H1 (cell line): ENCODE measurements at regions not wholly inside any gene's neighbourhood (a gene's known extent, or its start where the extent isn't known, plus 50 kb on each side); places are given as distances from the start of the nearest gene placed in this dataset.

ENCODE experiments used
- CTCF ChIA-PET: fragments of 300-600 bp; sonication (Branson Sonifier 250); formaldehyde crosslinking; loops from one replicate; lab custom pipeline; 2021; ENCODE audit not compliant: partially characterized antibody; lab: Charles Lee
- POLR2A ChIA-PET: fragments of 300-600 bp; sonication (Branson Sonifier 250); formaldehyde crosslinking; loops from one replicate; lab custom pipeline; 2021; ENCODE audit warnings: inconsistent platforms; ENCODE audit not compliant: partially characterized antibody; lab: Charles Lee
- DNase-seq, 2 experiments: peaks; one replicate each; pipeline versions ENCODE4 v3.0.0 to v3.0.0-alpha.2; 2010 to 2022; ENCODE audit warnings: low spot score in 2 of 2, low read depth in 1 of 2, mixed read lengths in 1 of 2
- FAIRE-seq: peaks from 2 replicates; lab custom pipeline; 2011; peaks lifted over from hg19 to GRCh38; lab: Jason Lieb, UNC
- H2AFZ ChIP-seq: 2 replicates; pipeline ENCODE4 v1.8.1; 2012; ENCODE audit warnings: low read length, inconsistent platforms
- H2AK5ac ChIP-seq: 2 replicates; pipeline ENCODE4 v1.6.1; 2013; ENCODE audit warnings: low read depth, low read length
- H2BK120ac ChIP-seq: replicated peaks from 2 replicates; pipeline ENCODE3; 2013; ENCODE audit warnings: low read depth, low read length, inconsistent platforms
- H2BK12ac ChIP-seq: 2 replicates; pipeline ENCODE4 v1.6.1; 2013; ENCODE audit warnings: low read depth, low read length
- H2BK15ac ChIP-seq: 2 replicates; pipeline ENCODE4 v1.6.1; 2013; ENCODE audit warnings: low read length
- H2BK20ac ChIP-seq: 2 replicates; pipeline ENCODE4 v1.6.1; 2013; ENCODE audit warnings: low read length
- H2BK5ac ChIP-seq: 2 replicates; pipeline ENCODE4 v1.6.1; 2013; ENCODE audit warnings: low read depth, low read length
- H3K14ac ChIP-seq: 2 replicates; pipeline ENCODE4 v1.6.1; 2013; ENCODE audit warnings: inconsistent platforms; ENCODE audit not compliant: insufficient read length
- H3K18ac ChIP-seq: 2 replicates; pipeline ENCODE4 v1.6.1; 2013; ENCODE audit warnings: low read length; ENCODE audit errors: extremely low read depth
- H3K23ac ChIP-seq: 2 replicates; pipeline ENCODE4 v1.6.1; 2013; ENCODE audit warnings: inconsistent platforms; ENCODE audit not compliant: insufficient read length
- H3K23me2 ChIP-seq: 2 replicates; pipeline ENCODE4 v1.6.1; 2013; ENCODE audit warnings: low read depth, low read length
- H3K27ac ChIP-seq: 2 replicates; pipeline ENCODE4 v1.6.1; 2011; ENCODE audit warnings: low read depth, low read length, inconsistent platforms
- H3K27me3 ChIP-seq, 4 experiments: replicated peaks in 1 of 4; 1 replicate in 1 of 4; 2 replicates in 3 of 4; pipeline versions ENCODE4 v1.6.1 to v1.8.1; 2011 to 2013; ENCODE audit warnings: low read length in 3 of 4, mild to moderate bottlenecking in 3 of 4, inconsistent platforms in 2 of 4, mixed read lengths in 2 of 4, moderate library complexity in 1 of 4; ENCODE audit not compliant: control insufficient read depth in 3 of 4, insufficient read depth in 3 of 4; ENCODE audit errors: extremely low read depth in 1 of 4
- H3K36me3 ChIP-seq, 4 experiments: 2 replicates each; pipeline versions ENCODE4 v1.6.1 to v1.8.1; 2011 to 2013; ENCODE audit warnings: mild to moderate bottlenecking in 4 of 4, low read length in 3 of 4, moderate library complexity in 2 of 4, control low read depth in 1 of 4, inconsistent platforms in 1 of 4; ENCODE audit not compliant: insufficient read depth in 4 of 4, control insufficient read depth in 2 of 4
- H3K4ac ChIP-seq: replicated peaks from 2 replicates; pipeline ENCODE3; 2013; ENCODE audit warnings: low read length, low read depth, mixed read lengths, inconsistent platforms; ENCODE audit not compliant: insufficient read length
- H3K4me1 ChIP-seq, 4 experiments: replicated peaks in 1 of 4; 1 replicate in 1 of 4; 2 replicates in 3 of 4; pipeline versions ENCODE4 v1.6.1 to v1.8.1; 2011 to 2013; ENCODE audit warnings: low read length in 3 of 4, inconsistent platforms in 2 of 4, mixed read lengths in 1 of 4; ENCODE audit not compliant: insufficient read depth in 4 of 4, control insufficient read depth in 3 of 4
- H3K4me2 ChIP-seq, 2 experiments: 2 replicates each; pipeline versions ENCODE4 v1.6.1 to v1.8.1; 2011 to 2013; ENCODE audit warnings: low read depth in 2 of 2, low read length in 2 of 2, control low read depth in 1 of 2, inconsistent platforms in 1 of 2, mild to moderate bottlenecking in 1 of 2; ENCODE audit not compliant: insufficient read depth in 1 of 2
- H3K4me3 ChIP-seq, 4 experiments: fragments of 200-600, 300-600 bp in 1 of 4; sonication (generic), shearing (Covaris generic), sonication (Bioruptor Twin) in 1 of 4; 2 replicates each; pipeline versions ENCODE4 v1.5.1 to v1.8.1; 2011 to 2016; ENCODE audit warnings: low read length in 4 of 4, low read depth in 3 of 4, control low read depth in 2 of 4, inconsistent platforms in 2 of 4, mild to moderate bottlenecking in 2 of 4, mixed read lengths in 1 of 4, moderate library complexity in 1 of 4; ENCODE audit not compliant: insufficient read depth in 2 of 4; ENCODE audit errors: extremely low read depth in 1 of 4
- H3K56ac ChIP-seq: replicated peaks from 2 replicates; pipeline ENCODE3; 2013; ENCODE audit warnings: low read depth, mild to moderate bottlenecking, mixed read lengths, low read length, inconsistent platforms; ENCODE audit not compliant: insufficient read length
- H3K79me1 ChIP-seq: 2 replicates; pipeline ENCODE4 v1.6.1; 2013; ENCODE audit warnings: low read depth, low read length, control low read depth
- H3K79me2 ChIP-seq, 2 experiments: 2 replicates each; pipeline versions ENCODE4 v1.6.1 to v1.8.1; 2012 to 2013; ENCODE audit warnings: low read length in 2 of 2, mild to moderate bottlenecking in 2 of 2, inconsistent platforms in 1 of 2; ENCODE audit not compliant: insufficient read depth in 2 of 2, control insufficient read depth in 1 of 2
- H3K9ac ChIP-seq, 4 experiments: replicated peaks in 1 of 4; 1 replicate in 1 of 4; 2 replicates in 3 of 4; pipeline versions ENCODE4 v1.6.1 to v1.8.1; 2011 to 2013; ENCODE audit warnings: low read depth in 3 of 4, low read length in 3 of 4, control low read depth in 2 of 4, mild to moderate bottlenecking in 2 of 4, moderate library complexity in 2 of 4, inconsistent platforms in 1 of 4; ENCODE audit errors: extremely low read depth in 1 of 4
- H3K9me3 ChIP-seq, 2 experiments: 2 replicates each; pipeline versions ENCODE4 v1.6.1 to v1.8.1; 2012 to 2013; ENCODE audit warnings: mild to moderate bottlenecking in 2 of 2, moderate library complexity in 2 of 2, control low read depth in 1 of 2, inconsistent platforms in 1 of 2, low read depth in 1 of 2, low read length in 1 of 2, mixed read lengths in 1 of 2; ENCODE audit not compliant: insufficient read depth in 2 of 2
- H4K20me1 ChIP-seq, 2 experiments: replicated peaks in 1 of 2; 2 replicates each; pipeline versions ENCODE3 to v1.8.1; 2011 to 2013; ENCODE audit warnings: inconsistent platforms in 2 of 2, low read length in 2 of 2, mild to moderate bottlenecking in 1 of 2; ENCODE audit not compliant: insufficient read depth in 2 of 2, control insufficient read depth in 1 of 2
- H4K5ac ChIP-seq: 2 replicates; pipeline ENCODE4 v1.6.1; 2013; ENCODE audit warnings: low read length, low read depth, mixed read lengths, inconsistent platforms; ENCODE audit not compliant: insufficient read length
- H4K8ac ChIP-seq: 2 replicates; pipeline ENCODE4 v1.8.0; 2013; ENCODE audit warnings: mild to moderate bottlenecking, moderate library complexity, low read length, inconsistent platforms; ENCODE audit not compliant: insufficient read depth; ENCODE audit errors: extremely low read depth
- H4K91ac ChIP-seq: replicated peaks from 2 replicates; pipeline ENCODE3; 2013; ENCODE audit warnings: low read length, mixed read lengths, inconsistent platforms; ENCODE audit not compliant: insufficient read length
- CHD2 ChIP-seq: IDR thresholded peaks from 2 replicates; pipeline ENCODE4 v1.6.1; 2012; ENCODE audit warnings: low read length, improper control_type of control experiment
- EZH2 ChIP-seq: fragments of 200-600 bp; sonication (generic); IDR thresholded peaks from 2 replicates; pipeline ENCODE4 v1.7.1; 2012; ENCODE audit warnings: low read depth, mild to moderate bottlenecking, moderate library complexity, low read length, inconsistent platforms; ENCODE audit not compliant: severe bottlenecking
- SIN3A ChIP-seq, 2 experiments: IDR thresholded peaks in 1 of 2; conservative IDR thresholded peaks in 1 of 2; 2 replicates each; pipeline ENCODE4 v1.6.1; 2011 to 2012; ENCODE audit warnings: low read length in 2 of 2, improper control_type of control experiment in 1 of 2, low read depth in 1 of 2, mild to moderate bottlenecking in 1 of 2
- USF2 ChIP-seq: IDR thresholded peaks from 2 replicates; pipeline ENCODE4 v1.6.1; 2011; ENCODE audit warnings: low read length, improper control_type of control experiment
- WGBS, 2 experiments: shearing (Covaris generic) in 1 of 2; methylation state at CpG; one replicate each; pipeline versions ENCODE4 v1.1.6 to v1.1.7; 2013 to 2015; ENCODE audit warnings: low lambda C conversion rate in 2 of 2, mixed read lengths in 2 of 2, inconsistent platforms in 1 of 2, low coverage in 1 of 2, missing lambda C conversion rate in 1 of 2; ENCODE audit not compliant: insufficient replicate concordance in 2 of 2, insufficient coverage in 1 of 2, insufficient read length in 1 of 2; ENCODE audit errors: extremely low coverage in 1 of 2, missing lambda C conversion rate in 1 of 2; 5-methylcytosine and 5-hydroxymethylcytosine counted together

GRCh38 chr11:44382656-44383240, 72.8 kb upstream of the ALX4 start:
- Histone ChIP-seq H4K20me1 (no peaks in the 10 kb centered on the region), H4K5ac (no peak overlapping the region), H2BK120ac (no peak overlapping the region), H3K4me1 (no peaks in the 10 kb centered on the region), H3K4ac (no peak overlapping the region), H3K56ac (no peak overlapping the region), H2BK12ac (no peak overlapping the region), H3K79me1 (no peaks in the 10 kb centered on the region), H3K18ac (no peak overlapping the region), H4K91ac (no peak overlapping the region), H3K9ac (no peak overlapping the region), H3K27ac (no peak overlapping the region), H3K14ac (no peak overlapping the region), H3K27me3 (no peaks in the 10 kb centered on the region; a peak in 1 of 7 replicates), H3K4me3 (no peak overlapping the region), H2BK20ac (no peak overlapping the region), H2BK15ac (no peak overlapping the region), H3K23ac (no peak overlapping the region), H3K9me3 (no peaks in the 10 kb centered on the region), H3K79me2 (no peaks in the 10 kb centered on the region), H3K23me2 (no peaks in the 10 kb centered on the region), H4K8ac (no peak overlapping the region), H3K4me2 (no peak overlapping the region), H2AK5ac (no peak overlapping the region), H2BK5ac (no peak overlapping the region), H3K36me3 (no peaks in the 10 kb centered on the region), H2AFZ (no peak overlapping the region)
- WGBS, 2 experiments = 89% methylated on average over 6 of the region's 6 CpGs; no CpG with 5 or more reads in 1 of the 2 experiments
- CTCF ChIA-PET = interaction anchor here (1.2 to 1.4 kb wide), 2 partner anchors 9 to 44 kb away, joined by 4 to 5 read pairs; no protein-coding TSS in a partner anchor
- FAIRE-seq (no peak), DNase-seq (no peak)
- TF ChIP-seq CHD2 (no peak), SIN3A (conservative IDR thresholded peaks at IDR 0.05 in 1 of 2, IDR thresholded peaks at IDR 0.05 in 1 of 2; ENCODE audit: low read depth in 1 of 2, low read length in 2 of 2) (no peak), USF2 (no peak), EZH2 (no peak)
- POLR2A ChIA-PET = no interaction called here
